ENCODE measurements at regions not wholly inside any gene's neighbourhood (a gene's known extent, or its start where the extent isn't known, plus 50 kb on each side); places are given as distances from the start of the nearest gene placed in this dataset.

- no peak for DNase-seq
Measured at GRCh38 chr3:46146548-46146947, 61.6 kb downstream of the CCR1 start.

GRCh38 chr3:46146021-46146420, 62.1 kb downstream of the CCR1 start:
- DNase-seq, result no peak

GRCh38 chr3:46145147-46145546, 63.0 kb downstream of the CCR1 start:
- DNase-seq, result no peak

- DNase-seq, result no peak
Measured at GRCh38 chr3:46143951-46144473, 64.1 kb downstream of the CCR1 start.

- DNase-seq, result no peak
Measured at GRCh38 chr3:46141813-46142212, 66.3 kb downstream of the CCR1 start.

- no peak for DNase-seq
Measured at GRCh38 chr3:46138581-46138980, 69.5 kb downstream of the CCR1 start.

GRCh38 chr3:46135475-46135874, 72.6 kb downstream of the CCR1 start:
- no peak for DNase-seq

GRCh38 chr3:46133285-46133684, 74.8 kb downstream of the CCR1 start:
- DNase-seq, result no peak

- no peak for DNase-seq
Measured at GRCh38 chr3:46132565-46132964, 75.5 kb downstream of the CCR1 start.

- DNase-seq, result no peak
Measured at GRCh38 chr3:46131884-46132450, 76.1 kb downstream of the CCR1 start.

- no peak for DNase-seq
Measured at GRCh38 chr3:46130631-46131310, 77.3 kb downstream of the CCR1 start.

GRCh38 chr3:46129588-46130272, 78.4 kb downstream of the CCR1 start:
- DNase-seq, result no peak

- no peak for DNase-seq
Measured at GRCh38 chr3:46127503-46127902, 80.6 kb downstream of the CCR1 start.

- no peak for DNase-seq
Measured at GRCh38 chr3:46124216-46125177, 83.6 kb downstream of the CCR1 start.

GRCh38 chr3:46123646-46124045, 84.5 kb downstream of the CCR1 start:
- DNase-seq, result no peak

- no peak for DNase-seq
Measured at GRCh38 chr3:46122091-46122490, 86.0 kb downstream of the CCR1 start.

GRCh38 chr3:46120983-46121382, 87.1 kb downstream of the CCR1 start:
- no peak for DNase-seq

- no peak for DNase-seq
Measured at GRCh38 chr3:46119709-46120498, 88.2 kb downstream of the CCR1 start.

GRCh38 chr3:46119253-46119652, 88.9 kb downstream of the CCR1 start:
- no peak for DNase-seq

- no peak for DNase-seq
Measured at GRCh38 chr3:46116996-46117395, 89.7 kb upstream of the XCR1 start.

GRCh38 chr3:46114323-46114988, 87.2 kb upstream of the XCR1 start:
- no peak for DNase-seq

Data from central memory CD4-positive, alpha-beta T cell (primary cell).